GM12872 (cell line): ENCODE measurements at regions not wholly inside any gene's neighbourhood (a gene's known extent, or its start where the extent isn't known, plus 50 kb on each side); places are given as distances from the start of the nearest gene placed in this dataset.

Experiments
- TF ChIP-seq, protein P1 (sequence below): IDR thresholded peaks from 3 replicates; pipeline ENCODE4 v1.5.1; 2011; ENCODE audit warnings: low read depth, mild to moderate bottlenecking, low read length, moderate library complexity; ENCODE audit not compliant: insufficient read depth

DNA sequence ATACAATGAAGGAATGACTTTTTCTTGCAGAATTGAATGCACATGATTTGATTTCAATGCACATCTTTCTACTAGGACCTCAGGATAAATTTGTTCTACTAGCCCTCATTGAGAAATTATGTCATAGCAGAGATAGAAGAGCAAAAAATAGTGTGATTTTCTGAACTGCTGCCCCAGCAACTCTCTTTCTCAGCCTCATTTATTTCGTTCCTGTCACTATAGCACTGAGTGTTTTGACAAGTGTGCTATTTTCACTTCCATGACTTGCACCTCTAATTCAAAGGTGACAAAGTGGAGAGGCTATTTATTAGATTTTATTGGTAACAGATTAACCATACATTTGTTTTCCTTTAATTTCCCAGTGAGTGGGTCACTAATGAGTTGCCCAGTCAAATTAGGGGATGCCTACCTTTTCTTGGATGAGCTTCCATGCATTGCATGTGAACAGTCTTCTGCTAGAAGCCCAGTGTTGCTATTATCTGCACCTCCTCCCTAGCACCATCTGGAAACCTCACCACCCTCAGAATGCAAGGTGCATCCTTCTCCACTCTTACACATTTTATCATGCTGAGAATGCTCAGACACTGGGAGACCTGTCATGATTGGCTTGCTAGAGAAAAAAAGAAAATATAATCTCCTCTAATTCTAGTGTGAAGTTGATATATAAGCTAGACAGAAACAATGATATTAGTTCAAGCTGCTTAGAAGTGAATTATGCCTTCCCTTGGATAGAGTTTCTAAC, 119.6 kb upstream of the CTTNBP2 start:
- TF ChIP-seq, protein P1, sequence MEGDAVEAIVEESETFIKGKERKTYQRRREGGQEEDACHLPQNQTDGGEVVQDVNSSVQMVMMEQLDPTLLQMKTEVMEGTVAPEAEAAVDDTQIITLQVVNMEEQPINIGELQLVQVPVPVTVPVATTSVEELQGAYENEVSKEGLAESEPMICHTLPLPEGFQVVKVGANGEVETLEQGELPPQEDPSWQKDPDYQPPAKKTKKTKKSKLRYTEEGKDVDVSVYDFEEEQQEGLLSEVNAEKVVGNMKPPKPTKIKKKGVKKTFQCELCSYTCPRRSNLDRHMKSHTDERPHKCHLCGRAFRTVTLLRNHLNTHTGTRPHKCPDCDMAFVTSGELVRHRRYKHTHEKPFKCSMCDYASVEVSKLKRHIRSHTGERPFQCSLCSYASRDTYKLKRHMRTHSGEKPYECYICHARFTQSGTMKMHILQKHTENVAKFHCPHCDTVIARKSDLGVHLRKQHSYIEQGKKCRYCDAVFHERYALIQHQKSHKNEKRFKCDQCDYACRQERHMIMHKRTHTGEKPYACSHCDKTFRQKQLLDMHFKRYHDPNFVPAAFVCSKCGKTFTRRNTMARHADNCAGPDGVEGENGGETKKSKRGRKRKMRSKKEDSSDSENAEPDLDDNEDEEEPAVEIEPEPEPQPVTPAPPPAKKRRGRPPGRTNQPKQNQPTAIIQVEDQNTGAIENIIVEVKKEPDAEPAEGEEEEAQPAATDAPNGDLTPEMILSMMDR = no peak

DNA sequence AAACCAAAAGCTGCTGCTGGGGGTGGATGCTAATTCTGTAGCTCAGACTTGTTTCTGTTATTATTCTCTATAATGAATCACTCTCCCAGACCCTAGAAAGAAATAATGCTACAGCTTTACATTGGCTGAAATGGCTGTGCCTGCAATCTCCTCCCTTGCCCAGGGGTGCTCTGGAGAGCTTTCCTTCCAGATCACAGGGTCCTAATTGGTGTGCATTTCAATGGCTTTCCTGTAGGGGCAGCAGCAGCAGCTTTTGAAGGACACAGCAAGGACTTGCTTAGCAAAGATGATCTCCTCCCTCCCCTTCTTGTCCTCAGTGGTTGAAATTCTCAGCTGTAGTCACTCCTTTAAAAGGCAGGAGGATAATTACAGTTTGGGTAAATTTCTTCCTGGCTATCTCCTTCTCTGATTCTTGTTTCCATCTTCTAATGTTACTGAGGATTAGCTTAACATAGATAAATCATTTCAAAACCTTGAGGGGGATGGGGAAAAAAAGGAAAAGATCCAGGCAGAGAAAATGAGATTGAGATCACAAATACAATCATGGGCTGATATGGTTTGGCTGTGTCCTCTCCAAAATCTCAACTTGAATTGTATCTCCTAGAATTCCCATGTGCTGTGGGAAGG, 120.2 kb upstream of the CTTNBP2 start:
- TF ChIP-seq, protein P1 = peak; percentile 71

DNA sequence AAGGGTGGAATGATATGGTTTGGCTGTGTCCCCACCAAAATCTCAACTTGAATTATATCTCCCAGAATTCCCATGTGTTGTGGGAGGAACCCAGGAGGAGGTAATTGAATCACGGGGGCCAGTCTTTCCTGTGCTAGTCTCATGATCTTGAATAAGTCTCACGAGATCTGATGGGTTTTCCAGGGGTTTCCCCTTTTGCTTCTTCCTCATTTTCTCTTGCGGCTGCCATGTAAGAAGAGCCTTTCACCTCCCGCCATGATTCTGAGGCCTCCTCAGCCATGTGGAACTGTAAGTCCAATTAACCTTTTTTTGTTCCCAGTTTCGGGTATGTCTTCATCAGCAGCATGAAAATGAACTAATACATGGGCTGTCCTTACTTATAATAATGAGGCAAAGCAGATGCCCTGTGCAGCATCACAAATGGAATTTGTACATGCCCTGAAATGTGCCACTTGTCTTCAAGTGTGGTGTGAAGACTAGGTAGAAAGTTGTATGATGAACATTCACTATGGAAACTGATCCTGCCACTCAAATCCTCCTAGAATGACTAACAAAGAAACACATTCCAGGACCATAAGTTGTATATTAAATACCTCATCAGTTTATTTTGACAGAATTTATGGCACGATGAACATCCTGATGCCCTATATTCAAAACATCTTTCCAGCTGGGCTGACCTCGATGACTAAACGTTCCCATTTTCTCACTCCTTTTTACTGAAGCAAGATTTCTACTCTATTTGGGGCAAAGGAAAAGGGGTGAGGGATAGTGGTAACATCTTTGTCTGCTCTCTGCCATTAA, 122.8 kb upstream of the CTTNBP2 start:
- TF ChIP-seq, protein P1 = no peak

DNA sequence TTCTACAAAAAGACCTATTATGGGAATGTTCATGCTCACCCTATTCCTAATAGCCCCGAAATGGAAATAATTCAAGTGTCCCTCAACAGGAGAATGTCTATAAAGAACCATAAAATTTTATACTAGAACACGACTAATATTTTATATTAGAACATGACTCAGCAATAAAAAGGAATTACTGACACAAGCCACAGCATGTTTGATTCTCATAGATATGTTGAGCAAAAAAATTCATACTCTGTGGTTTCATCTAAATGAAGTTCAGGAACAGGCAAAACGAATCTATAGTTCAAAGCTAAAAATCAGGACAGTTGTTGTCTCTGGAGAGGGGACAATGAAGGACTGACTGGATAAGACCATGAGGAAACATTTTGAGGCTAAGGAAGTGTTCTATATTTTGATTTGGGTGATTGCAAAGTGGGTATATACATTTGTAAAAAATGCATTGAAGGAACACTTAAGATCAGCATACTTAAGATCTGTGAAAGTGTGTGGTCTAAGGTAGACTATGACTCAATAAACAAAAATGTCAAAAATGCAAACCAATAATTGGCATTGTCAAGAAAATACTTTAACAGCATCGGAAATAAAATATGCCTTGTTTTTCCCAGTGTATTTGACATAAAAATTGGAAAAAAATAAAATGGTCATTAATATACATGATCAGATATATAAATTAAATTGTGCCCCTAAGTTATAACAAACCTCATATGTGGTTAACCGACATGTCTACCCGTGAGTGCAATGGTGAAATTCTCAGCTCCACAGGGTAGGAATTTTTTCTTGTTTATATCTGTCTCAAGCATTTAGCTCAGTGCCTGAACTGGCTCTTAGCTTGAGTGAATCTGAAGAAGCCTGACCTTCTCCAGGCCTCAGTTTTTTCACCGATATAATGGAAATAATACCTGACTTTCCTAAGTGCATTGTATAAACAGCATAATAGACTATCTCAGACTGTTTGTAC, 124.9 kb upstream of the CTTNBP2 start:
- TF ChIP-seq, protein P1 = no peak

DNA sequence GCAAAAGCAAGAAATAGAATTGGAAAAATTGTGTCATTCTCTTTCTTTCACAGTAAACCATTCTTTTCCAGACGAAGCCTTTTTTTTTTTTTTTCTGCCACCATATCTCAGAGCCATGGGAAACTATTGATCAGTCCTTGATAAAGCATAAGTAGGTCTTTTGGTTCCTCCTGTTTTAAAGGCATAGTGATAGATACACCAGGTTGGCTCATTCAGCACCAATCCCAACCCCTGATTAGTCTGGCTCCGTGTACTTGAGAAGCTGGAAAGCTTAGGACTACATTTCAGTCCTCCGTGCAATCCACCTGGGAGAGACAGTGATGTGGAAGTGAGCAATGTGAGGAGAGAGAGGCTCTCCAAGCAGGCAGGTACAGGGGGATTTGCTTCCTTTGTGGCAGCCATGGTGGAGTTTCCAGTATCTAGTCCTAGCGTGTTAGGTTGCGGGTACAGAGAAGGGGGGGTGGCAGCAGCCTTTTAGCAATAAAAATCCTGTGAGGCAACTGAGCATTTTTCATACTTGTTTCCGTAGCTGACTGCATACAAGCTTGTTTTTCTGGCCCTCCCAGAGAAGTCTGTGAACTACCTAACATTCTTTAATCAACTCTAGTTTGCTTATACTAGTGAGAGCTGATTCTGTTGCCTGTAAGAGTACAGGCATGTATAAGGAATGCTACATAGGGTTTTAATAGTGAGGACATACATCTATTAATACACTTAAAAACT, 127.4 kb upstream of the CTTNBP2 start:
- TF ChIP-seq, protein P1 = no peak

DNA sequence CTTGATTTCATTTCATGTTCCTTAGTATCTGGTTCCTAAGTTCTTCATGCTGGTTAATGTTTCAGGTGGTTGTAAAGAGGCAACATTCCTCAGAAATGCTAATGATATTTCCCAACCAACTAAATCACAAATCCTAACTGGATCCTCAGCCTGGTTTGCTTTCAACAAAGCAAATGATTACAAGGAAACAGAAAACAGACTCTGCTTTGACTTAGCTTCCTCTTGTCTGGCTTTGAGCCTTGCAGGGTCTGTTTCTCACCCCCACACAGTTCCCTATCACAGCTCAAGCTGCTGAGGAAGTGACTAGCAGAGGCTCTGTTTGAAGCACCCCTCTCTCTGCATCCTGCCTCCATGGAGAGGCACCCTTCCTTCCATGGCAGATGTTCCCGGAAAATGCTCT, 130.2 kb upstream of the CTTNBP2 start:
- TF ChIP-seq, protein P1 = no peak
